GM19468 (cell line): ENCODE measurements at regions not wholly inside any gene's neighbourhood (a gene's known extent, or its start where the extent isn't known, plus 50 kb on each side); places are given as distances from the start of the nearest gene placed in this dataset.

Experiments
- ATAC-seq: cut with Tn5 transposase; IDR thresholded peaks from one replicate; pipeline ENCODE4 v1.9.1; 2021; ENCODE audit warnings: mild to moderate bottlenecking, moderate library complexity, moderate number of reproducible peaks; ENCODE audit not compliant: unreplicated experiment; ENCODE audit errors: extremely low read depth

GRCh38 chr6:167049275-167049674 is 50.1 kb downstream of the CEP43 start:
- no peak for ATAC-seq

GRCh38 chr6:167050903-167051302 is 51.7 kb downstream of the CEP43 start:
- no peak for ATAC-seq

- no peak for ATAC-seq
These were observed 54.8 kb downstream of the CEP43 start for GRCh38 chr6:167053895-167054530.

- no peak for ATAC-seq
These were observed 55.8 kb downstream of the CEP43 start for GRCh38 chr6:167054987-167055386.

GRCh38 chr6:167056370-167056769 is 57.2 kb downstream of the CEP43 start:
- ATAC-seq = peak; percentile 87

GRCh38 chr6:167058261-167058660 is 59.1 kb downstream of the CEP43 start:
- ATAC-seq = no peak
